GM19372 (cell line): ENCODE measurements at regions not wholly inside any gene's neighbourhood (a gene's known extent, or its start where the extent isn't known, plus 50 kb on each side); places are given as distances from the start of the nearest gene placed in this dataset.
"Not testable (repeated sequence)": the region's sequence is repeated elsewhere in the genome, so short reads cannot be mapped to it uniquely, and the experiment has no call there.

Source experiments
- ATAC-seq: cut with Tn5 transposase; IDR thresholded peaks from one replicate; pipeline ENCODE4 v1.9.1; 2021; ENCODE audit warnings: mild to moderate bottlenecking, low read depth, moderate library complexity; ENCODE audit not compliant: unreplicated experiment

DNA sequence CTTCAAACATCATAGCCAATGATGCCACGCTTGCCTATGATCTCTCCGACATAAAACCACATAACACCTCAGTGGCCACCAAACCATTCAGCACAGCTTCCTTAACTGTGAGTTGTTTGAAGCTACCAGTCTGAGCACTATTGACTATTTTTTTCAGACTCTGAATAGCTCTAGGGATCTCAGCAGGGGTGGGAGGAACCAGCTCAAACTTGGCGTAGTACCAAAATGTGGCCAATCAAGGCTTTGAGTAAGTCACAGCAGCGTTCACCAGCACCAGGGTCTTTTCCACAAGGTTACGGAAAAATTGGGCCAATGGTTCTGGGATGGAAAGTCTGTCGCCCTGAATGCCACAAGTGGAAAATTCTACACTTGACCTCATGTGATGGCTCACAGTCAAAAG, 70.6 kb downstream of the SMPDL3A start:
- ATAC-seq, result no peak

DNA sequence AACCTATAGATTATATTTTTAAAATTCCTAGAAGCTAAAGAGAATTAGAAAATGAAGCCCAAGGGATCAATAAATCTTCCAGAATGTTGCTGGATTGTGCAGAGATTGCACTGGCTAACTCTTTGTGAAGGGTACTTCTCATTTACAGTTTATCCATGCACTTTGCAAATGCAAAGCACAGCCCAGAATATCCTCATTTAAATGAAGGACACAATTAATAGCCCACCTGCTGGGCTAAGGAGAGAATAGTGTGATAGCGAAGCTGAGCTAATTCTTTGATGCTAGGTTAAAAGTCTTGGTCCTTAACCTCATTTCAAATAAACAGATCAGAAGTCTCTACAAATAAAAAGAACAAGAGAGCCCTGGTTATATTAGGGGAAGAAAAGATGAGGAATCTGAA, 72.5 kb downstream of the SMPDL3A start:
- no peak for ATAC-seq

DNA sequence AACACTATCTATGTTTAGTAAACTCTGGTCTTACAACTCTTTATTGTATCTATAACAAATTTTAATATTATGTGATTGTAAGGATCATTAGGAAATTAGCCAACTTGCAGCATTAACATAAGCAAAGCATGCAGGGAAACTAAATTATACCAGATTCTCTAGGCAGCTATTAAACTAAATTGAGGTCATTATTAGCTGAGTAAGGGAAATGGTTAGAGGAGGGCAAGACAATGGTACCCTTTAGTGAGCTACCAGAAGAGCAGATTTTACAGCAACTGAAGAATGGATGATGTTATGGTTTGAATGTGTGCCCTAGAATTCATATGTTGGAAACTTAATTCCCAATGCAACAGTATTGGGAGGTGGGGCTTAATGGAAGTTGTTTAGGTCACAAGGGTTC, 79.1 kb downstream of the SMPDL3A start:
- no peak for ATAC-seq

DNA sequence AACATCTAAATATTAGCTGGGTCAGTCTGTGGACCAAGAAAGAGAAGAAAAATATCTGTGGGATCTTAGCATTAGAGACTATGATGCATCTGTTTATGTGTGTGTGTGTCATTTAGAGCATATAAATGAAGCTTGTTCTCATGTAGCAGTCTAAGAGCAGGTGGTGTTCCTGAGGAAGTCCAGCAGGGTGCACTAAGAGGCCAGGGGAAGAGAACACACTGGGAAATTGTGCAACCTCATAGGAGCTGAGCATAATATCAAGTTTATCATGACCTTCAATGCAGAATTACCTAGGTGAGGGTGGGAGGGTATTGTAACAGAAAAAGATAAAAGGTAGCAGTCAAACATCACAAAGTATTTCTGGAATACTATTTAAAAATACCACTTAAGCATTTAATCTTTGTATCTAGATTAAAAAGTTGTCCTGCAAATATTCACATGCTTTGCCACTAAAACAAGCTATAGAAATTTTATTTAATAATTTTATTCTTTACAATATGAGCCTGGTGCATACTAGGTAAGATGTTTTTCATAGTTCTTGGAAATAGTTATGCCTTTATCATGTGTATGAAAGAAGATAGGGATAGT, 80.5 kb downstream of the SMPDL3A start:
- ATAC-seq, result peak; percentile 70

DNA sequence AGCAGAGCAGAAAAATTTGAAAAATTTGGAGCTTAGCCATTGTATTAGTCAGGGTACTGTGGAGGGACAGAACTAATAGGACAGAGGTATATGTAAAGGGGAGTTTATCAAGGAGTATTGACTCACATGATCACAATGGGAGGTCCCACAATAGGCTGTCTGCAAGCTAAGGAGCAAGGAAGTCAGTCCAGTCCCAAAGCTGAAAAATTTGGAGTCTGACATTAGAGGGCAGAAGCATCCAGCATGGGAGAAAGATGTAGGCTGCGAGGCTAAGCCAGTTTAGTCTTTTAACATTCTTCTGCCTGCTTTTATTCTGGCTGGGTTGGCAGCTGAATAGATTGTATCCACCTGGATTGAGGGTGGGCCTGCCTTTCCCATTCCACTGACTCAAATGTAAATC, 82.0 kb downstream of the SMPDL3A start:
- no peak for ATAC-seq

DNA sequence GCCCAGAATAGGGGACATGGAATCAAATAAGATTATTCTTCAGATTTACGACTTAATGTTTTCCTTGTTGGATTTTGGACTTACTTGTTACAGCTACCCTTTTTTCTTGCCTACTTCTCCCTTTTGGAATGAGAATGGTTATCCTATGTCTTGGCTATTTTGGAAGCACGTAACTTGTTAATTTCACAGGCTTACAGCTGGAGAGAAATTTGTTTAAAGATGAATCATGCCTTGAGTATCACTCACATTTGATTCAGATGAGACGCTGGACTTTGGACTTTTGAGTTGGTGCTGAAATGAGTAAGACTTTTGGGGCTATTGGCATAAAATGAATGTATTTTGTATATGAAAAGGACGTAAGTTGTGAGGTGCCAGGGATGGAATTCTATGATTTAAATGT, 83.3 kb downstream of the SMPDL3A start:
- no peak for ATAC-seq

DNA sequence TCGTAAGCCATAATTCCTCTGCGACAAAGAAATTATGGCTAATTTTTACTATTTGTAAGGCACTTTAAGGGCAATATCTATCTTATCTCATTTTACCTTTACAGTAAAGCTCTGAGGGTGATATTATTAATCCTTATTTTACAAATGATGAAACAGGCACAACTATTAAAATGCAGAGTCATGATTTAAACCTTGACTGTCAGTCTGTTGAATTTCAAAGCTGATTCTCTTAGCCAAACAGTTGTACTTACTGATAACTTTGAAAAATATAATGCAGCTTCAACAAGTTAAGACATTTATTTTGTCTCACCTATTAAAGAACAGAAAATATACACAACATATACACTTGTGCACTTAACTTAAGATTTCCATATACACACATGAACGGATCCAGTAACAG, 88.2 kb downstream of the SMPDL3A start:
- ATAC-seq, result no peak

DNA sequence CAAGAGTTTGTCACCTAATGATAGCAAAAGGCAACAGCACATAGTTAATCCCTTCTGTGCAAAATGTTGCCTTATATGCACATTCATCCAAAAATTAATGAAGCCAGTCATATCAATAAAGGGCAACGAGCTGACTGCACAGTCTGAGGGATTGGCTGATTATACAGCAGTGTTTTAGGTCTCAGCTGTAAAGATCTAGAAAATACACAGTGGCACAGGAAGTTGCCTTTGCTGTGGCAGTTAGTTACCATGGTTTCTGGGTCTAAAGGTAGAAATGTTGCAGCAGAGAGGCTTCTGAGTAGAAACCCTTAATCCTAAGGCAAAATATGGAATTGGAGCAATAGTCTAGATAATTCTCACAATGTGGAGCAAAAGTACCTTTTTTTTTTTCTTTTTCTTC, 89.7 kb downstream of the SMPDL3A start:
- ATAC-seq, result no peak

DNA sequence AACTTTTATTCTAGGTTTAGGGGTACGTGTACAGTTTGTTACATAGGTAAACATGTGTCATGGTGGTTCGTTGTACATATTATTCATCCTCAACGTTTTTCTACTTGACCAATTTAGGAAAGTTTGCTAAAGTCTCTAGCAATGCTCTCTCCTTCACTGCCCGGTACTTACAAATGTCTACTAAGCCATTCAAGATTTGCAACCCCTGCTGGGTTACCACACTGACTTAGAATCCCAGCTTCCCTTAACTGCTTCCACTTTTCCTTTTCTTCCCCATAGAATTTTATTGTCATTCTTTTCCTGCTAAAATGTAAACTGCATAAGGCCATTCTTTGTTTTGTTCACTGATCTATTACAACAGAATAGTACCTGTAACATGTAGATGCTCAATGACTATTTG, 97.4 kb downstream of the SMPDL3A start:
- no peak for ATAC-seq

DNA sequence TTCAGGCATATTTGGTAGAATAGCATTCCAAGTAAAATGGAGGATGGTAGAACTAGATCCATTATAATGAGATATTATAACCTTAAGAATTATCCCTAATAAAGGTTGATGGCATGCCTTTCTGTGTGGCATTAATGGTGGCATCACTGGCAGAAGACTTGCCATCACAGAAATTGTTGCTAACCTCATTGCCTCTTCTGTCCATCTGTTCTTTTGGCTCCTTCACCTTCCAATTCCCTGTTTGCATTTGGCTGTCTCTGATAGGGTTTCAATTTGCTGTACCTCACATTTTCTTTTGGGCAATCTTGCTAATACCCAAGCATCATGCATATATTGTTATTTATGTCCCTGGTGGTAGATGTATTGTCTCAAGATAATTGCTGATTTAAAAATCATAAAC, 98.9 kb downstream of the SMPDL3A start:
- no peak for ATAC-seq

DNA sequence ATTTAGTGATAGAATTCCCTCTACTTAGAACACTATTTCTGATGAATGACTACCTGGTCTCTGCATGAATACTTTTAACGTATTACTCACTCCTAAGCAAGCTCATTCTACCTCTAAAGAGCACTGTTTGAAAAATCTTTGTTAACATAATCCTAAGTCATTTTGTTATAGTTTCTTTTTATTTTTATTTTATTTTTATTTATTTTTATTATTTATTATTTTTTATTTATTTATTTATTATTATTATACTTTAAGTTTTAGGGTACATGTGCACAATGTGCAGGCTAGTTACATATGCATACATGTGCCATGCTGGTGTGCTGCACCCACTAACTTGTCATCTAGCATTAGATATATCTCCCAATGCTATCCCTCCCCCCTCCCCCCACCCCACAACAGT, 99.6 kb downstream of the SMPDL3A start:
- not testable (repeated sequence) for ATAC-seq

DNA sequence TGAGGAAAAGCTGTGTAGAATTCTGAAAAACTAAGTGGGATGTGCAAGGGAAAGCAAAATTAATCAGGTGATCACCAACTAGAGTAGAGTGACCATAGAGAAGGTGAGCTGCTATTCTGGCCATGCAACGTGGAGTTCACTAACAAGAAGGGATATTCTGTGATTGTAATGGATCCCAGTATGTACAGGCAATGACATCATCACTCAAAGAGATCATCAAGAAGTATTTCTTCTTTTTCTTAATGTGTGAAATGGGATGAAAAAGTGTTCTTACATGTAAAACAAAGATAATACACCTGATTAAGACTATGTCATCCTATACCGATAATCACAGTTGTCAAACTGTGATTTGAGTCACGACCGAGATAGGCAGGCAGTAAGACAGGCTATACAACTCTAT, 101.2 kb downstream of the SMPDL3A start:
- no peak for ATAC-seq

DNA sequence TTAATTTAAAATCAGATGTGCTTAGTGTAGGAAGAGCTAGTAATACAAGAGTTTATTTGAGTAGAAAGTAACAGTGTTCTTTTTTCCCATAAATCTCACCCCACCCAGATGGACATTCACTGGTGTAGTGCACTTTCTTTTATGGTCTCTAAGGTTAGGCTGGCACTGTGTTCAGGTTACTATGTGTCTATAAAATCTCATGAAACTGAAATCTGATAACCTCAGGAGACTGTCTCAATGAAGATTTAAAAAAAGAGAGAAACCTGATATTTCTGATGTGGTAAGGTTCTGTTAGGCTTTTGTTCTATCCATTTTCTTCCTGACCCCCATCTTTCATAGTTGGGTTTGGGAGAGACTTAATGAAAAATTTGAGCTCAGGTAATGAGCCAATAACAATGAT, 101.2 kb upstream of the CLVS2 start:
- ATAC-seq, result no peak

DNA sequence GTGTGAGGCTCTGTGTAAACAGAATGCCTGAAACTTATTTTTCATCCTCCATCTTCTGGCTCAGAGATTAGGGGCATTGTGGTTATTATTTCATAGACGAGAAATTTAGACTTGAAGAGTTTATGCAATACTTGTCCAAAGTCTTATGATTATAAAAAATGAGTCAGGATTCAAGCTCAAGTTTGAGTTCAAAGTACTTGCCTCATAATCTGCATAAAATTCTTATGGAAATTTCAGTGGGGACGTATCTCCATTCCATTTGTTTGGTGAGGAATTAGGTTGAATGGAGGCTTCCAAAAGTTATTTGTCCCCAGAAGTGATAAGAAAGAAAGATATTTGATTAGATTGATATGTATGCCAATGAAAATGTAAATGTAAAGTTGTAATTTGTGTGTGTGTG, 93.7 kb upstream of the CLVS2 start:
- ATAC-seq, result no peak

DNA sequence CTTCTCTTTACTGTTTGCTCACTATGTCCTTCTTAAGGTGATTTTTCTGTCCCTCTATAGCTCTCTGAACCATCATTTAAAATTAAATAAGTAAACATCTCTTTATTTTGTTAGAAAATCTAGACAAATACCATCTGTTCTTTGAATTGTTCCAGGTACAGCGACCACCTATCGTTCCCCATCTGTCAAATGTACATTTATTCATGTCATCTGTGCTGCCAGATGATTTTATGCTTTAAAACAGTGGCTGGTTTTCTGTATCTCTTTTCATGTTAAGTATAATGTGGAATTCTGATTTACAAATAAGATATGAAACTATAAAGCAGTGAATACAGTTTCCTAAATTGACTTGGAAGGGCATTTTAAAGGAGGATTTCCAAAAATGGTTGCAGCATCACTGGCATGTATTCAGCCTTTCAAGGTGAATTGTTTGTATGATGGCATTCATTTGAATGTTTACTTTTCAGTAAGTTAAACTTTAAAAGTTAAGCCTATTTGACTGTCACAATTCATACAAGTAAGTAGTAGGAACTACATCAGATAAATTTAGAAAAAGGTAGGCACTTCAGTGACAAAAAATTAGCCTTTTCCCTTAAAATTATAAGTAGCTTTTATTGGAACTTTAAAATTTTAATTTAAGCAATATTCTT, 92.6 kb upstream of the CLVS2 start:
- ATAC-seq, result no peak

DNA sequence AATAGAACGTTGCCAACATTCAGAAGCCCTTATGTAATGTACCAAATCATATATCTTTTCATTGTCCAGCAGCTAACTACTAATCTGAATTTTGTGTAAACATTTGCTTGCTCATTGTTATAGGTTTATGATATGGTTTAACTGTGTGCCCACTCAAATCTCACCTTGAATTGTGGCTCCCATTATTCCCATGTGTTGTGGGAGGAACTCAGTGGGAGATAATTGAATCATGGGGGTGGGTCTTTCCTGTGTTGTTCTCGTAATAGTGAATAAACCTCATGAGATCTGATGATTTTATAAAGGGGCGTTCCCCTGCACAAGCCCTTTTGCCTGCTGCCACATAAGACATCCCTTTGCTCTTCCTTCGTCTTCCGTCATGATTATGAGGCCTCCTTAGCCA, 91.9 kb upstream of the CLVS2 start:
- no peak for ATAC-seq

DNA sequence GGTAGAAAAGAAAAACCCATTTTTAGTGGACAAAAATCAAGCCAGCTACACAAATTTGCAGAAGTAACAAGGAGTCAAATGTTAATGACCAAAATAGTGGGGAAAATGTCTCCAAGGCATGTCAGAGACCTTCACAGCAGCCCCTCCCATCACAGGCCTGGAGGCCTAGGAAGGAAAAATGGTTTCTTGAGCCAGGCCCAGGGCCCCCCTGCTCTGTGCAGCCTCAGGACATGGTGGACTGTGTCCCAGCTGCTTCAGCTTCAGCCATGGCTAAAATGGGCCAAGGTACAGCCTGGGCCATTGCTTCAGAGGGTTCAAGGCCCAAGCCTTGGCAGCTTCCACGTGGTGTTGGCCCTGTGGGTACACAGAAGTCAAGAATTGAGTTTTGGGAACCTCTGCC, 82.5 kb upstream of the CLVS2 start:
- ATAC-seq, result no peak

DNA sequence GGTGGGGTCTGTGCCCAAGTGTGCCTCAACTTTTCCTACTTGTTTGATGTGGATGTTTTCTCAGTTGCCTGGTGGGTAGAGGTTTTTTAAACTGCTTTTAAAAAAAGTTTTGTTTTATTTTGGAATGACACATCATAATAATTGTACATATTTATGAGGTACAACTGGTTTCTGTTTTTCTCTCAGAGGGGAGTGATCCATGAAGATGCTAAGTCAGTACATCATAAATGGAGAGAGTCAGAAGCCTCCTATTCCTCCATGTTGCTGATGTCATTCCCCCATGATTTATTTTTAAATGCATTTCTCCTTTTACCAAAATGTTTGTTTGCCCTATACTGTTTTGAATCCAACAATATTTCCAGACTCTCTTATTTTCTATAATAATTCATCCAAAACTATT, 77.3 kb upstream of the CLVS2 start:
- ATAC-seq, result no peak

DNA sequence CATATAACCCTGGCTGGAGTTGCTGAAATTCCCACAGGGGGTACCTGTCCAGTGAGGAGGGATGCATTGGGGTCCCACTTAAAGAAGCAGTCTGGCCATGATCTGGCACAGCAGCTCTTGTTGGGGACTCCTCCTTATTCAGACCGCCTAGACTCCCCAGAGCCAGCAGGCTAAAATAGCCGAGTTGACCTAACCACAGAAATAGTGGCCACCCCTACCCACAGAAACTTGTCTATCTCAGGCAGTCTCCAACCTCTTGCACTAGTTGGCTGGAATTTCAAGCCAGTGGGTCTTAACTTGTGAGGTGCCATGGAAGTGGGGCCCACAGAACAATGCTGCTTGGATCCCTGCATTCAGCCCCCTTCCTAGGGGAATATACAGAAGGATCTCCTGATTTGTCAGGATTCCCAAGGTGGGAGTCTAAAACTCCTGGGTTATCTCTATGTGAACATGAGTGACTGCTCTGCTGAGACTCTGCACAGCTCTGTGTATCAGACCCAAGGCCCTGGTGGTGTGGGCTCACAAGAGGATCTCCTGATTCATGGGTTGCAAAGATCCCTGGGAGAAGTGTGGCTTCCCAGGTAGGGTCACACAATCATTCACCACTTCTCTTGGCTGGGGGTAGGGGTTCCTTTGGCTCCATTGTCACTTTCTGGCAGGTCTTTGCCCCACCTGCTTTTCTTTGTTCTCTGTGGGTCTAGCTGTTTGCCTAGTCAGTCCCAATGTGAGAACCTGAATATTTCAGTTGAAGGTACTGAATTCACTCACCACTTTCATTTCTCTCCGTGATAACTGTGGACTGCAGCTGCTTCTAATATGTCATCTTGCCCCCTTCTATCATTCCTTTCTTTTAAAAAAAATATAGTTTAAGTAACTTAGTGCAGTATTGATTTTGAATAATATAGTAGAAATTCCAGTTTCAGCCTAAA, 65.5 kb upstream of the CLVS2 start:
- ATAC-seq, result peak; percentile 56

DNA sequence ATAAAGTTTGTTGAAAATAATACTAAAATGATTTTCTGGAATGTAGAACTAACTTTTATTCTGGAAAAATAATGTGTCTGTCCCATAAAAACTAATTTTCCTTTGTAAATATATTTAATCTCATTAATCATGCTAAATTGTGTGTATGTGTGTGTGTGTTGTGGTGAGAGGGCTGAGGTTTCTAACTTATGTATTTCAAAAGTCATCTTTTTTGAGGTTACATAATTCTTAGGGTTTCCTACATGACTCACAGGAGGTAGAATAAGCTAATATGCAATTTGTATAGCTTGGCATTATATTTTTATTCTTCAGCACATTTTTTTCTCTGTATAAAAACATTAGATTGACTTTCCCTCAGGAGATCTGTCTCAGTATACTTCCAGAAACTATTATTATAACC, 64.1 kb upstream of the CLVS2 start:
- no peak for ATAC-seq

DNA sequence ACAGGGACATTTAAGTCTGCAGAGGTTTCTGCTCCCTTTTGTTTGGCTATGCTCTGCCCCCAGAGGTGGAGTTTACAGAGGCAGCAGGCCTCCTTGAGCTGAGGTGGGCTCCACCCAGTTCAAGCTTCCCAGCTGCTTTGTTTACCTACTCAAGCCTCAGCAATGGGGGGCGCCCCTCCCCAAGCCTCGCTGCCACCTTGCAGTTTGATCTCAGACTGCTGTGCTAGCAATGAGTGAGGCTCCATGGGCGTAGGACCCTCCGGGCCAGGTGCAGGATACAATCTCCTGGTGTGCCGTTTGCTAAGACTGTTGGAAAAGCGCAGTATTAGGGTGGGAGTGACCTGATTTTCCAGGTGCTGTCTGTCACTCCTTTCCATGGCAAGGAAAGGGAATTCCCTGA, 51.1 kb upstream of the CLVS2 start:
- ATAC-seq, result not testable (repeated sequence)
